ENCODE measurements at regions not wholly inside any gene's neighbourhood (a gene's known extent, or its start where the extent isn't known, plus 50 kb on each side); places are given as distances from the start of the nearest gene placed in this dataset.

GRCh38 chr14:83096092-83096491 is 1562.4 kb upstream of the SEL1L start:
- DNase-seq (ENCODE audit: low read depth), result no peak
- no peak overlapping the region for H3K4me3 ChIP-seq (ENCODE audit: low read depth, low read length)
- TF ChIP-seq, protein P1, sequence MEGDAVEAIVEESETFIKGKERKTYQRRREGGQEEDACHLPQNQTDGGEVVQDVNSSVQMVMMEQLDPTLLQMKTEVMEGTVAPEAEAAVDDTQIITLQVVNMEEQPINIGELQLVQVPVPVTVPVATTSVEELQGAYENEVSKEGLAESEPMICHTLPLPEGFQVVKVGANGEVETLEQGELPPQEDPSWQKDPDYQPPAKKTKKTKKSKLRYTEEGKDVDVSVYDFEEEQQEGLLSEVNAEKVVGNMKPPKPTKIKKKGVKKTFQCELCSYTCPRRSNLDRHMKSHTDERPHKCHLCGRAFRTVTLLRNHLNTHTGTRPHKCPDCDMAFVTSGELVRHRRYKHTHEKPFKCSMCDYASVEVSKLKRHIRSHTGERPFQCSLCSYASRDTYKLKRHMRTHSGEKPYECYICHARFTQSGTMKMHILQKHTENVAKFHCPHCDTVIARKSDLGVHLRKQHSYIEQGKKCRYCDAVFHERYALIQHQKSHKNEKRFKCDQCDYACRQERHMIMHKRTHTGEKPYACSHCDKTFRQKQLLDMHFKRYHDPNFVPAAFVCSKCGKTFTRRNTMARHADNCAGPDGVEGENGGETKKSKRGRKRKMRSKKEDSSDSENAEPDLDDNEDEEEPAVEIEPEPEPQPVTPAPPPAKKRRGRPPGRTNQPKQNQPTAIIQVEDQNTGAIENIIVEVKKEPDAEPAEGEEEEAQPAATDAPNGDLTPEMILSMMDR (IDR thresholded peaks at IDR 0.05; ENCODE audit: low read depth, low read length), result no peak
- TF ChIP-seq MYC (IDR thresholded peaks at IDR 0.05; ENCODE audit: low read depth, low read length) (no peak), POLR2A (IDR thresholded peaks at IDR 0.05; ENCODE audit: extremely low read depth, insufficient read length) (no peak), MAX (IDR thresholded peaks at IDR 0.05; ENCODE audit: low read depth, low read length) (no peak)

GRCh38 chr14:83101846-83102245 is 1568.2 kb upstream of the SEL1L start:
- DNase-seq (ENCODE audit: low read depth), result no peak
- no peak overlapping the region for H3K4me3 ChIP-seq (ENCODE audit: low read depth, low read length)
- TF ChIP-seq MAX (IDR thresholded peaks at IDR 0.05; ENCODE audit: low read depth, low read length), result no peak

GRCh38 chr14:83118029-83118428 is 1584.4 kb upstream of the SEL1L start:
- no peak for DNase-seq (ENCODE audit: low read depth)
- TF ChIP-seq, protein P1 (IDR thresholded peaks at IDR 0.05; ENCODE audit: low read depth, low read length), result no peak
- no peak for TF ChIP-seq MYC (IDR thresholded peaks at IDR 0.05; ENCODE audit: low read depth, low read length)
- TF ChIP-seq POLR2A (IDR thresholded peaks at IDR 0.05; ENCODE audit: extremely low read depth, insufficient read length), result no peak
- no peak for TF ChIP-seq MAX (IDR thresholded peaks at IDR 0.05; ENCODE audit: low read depth, low read length)
- H3K4me3 ChIP-seq (ENCODE audit: low read depth, low read length), result no peak overlapping the region

- no peak for DNase-seq (ENCODE audit: low read depth)
- TF ChIP-seq MYC (IDR thresholded peaks at IDR 0.05; ENCODE audit: low read depth, low read length) (no peak), POLR2A (IDR thresholded peaks at IDR 0.05; ENCODE audit: extremely low read depth, insufficient read length) (no peak), MAX (IDR thresholded peaks at IDR 0.05; ENCODE audit: low read depth, low read length) (no peak)
- TF ChIP-seq, protein P1 (IDR thresholded peaks at IDR 0.05; ENCODE audit: low read depth, low read length), result no peak
- no peak overlapping the region for H3K4me3 ChIP-seq (ENCODE audit: low read depth, low read length)
Measured at GRCh38 chr14:83120187-83120586, 1586.5 kb upstream of the SEL1L start.

DNA sequence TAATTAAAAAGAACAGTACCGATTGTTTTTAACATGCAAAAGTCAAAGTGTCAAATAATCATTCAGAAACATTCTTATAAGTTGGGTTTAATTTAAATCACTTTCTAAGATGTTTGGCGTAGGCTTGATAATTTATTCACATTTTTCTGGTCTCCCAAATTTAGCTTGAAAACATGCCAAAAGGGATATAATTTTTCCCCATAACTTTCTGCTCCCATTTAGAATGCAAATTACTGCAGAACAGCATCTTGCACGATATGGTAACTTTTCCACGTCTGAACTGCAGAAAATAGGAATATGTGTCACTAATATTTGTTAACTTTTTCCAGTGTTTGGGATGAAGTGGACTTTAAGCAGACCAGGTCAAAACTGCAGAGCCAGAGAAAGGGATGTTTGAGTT is 1592.4 kb upstream of the SEL1L start:
- H3K4me3 ChIP-seq (ENCODE audit: low read depth, low read length), result no peak overlapping the region

DNA sequence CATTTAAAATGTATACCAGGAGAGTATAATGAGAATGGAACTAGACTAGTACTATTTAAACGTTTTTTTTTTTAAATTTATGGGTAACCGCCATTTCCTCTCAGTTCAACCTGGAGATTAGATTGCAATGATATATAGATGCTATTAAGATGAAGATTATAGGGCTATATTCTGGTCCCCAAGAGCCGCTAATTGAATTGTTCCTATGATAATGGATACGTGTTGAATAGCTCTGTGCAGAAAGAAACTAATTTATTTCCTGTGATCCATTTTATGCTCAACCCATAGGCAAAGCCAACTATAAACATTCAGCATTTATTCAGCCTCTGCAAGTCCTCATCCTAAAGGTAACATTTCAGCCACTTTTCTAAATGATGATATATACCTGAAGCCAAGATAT is 1595.1 kb upstream of the SEL1L start:
- DNase-seq (ENCODE audit: low read depth), result no peak
- no peak overlapping the region for H3K4me3 ChIP-seq (ENCODE audit: low read depth, low read length)
- TF ChIP-seq POLR2A (IDR thresholded peaks at IDR 0.05; ENCODE audit: extremely low read depth, insufficient read length) (no peak), MAX (IDR thresholded peaks at IDR 0.05; ENCODE audit: low read depth, low read length) (no peak), MYC (IDR thresholded peaks at IDR 0.05; ENCODE audit: low read depth, low read length) (no peak)
- TF ChIP-seq, protein P1 (IDR thresholded peaks at IDR 0.05; ENCODE audit: low read depth, low read length), result no peak

More for the DNA sequence above, 1592.4 kb upstream of the SEL1L start:
- TF ChIP-seq, protein P1 (IDR thresholded peaks at IDR 0.05; ENCODE audit: low read depth, low read length), result no peak
- TF ChIP-seq POLR2A (IDR thresholded peaks at IDR 0.05; ENCODE audit: extremely low read depth, insufficient read length) (no peak), MYC (IDR thresholded peaks at IDR 0.05; ENCODE audit: low read depth, low read length) (no peak), MAX (IDR thresholded peaks at IDR 0.05; ENCODE audit: low read depth, low read length) (no peak)
- DNase-seq (ENCODE audit: low read depth), result no peak

Measured in NB4 (cell line).